Testis (tissue), 2 donors: ENCODE measurements at regions not wholly inside any gene's neighbourhood (a gene's known extent, or its start where the extent isn't known, plus 50 kb on each side); places are given as distances from the start of the nearest gene placed in this dataset.

ENCODE experiments used
- DNase-seq: peaks from one replicate; pipeline ENCODE4 v3.0.0-alpha.2; 2019
- H3K27ac ChIP-seq, 2 donors: fragments of 200-600 bp; sonication (generic); one replicate each; pipeline ENCODE4 v1.5.1; 2019
- H3K27me3 ChIP-seq: fragments of 200-600 bp; sonication (generic); one replicate; pipeline ENCODE4 v1.5.1; 2019
- H3K36me3 ChIP-seq: fragments of 200-600 bp; sonication (generic); one replicate; pipeline ENCODE4 v1.5.1; 2017; ENCODE audit warnings: low read depth; ENCODE audit errors: missing control alignments
- H3K4me1 ChIP-seq: fragments of 200-600 bp; sonication (generic); one replicate; pipeline ENCODE4 v1.5.1; 2019
- H3K4me3 ChIP-seq, 2 donors: fragments of 200-600 bp; sonication (generic); one replicate each; pipeline ENCODE4 v1.5.1; 2017 to 2019
- H3K9me3 ChIP-seq: fragments of 200-600 bp; sonication (generic); one replicate; pipeline ENCODE4 v1.5.1; 2017
- CTCF ChIP-seq, 3 experiments: fragments of 450-650 bp in 2 of 3; fragments of 200-600 bp in 1 of 3; sonication (generic) in 1 of 3; IDR thresholded peaks; one replicate each; pipeline ENCODE4 v1.5.1; 2016 to 2019; ENCODE audit warnings: antibody characterized with exemption in 3 of 3, mild to moderate bottlenecking in 2 of 3, moderate library complexity in 1 of 3
- POLR2A ChIP-seq: fragments of 450-650 bp; IDR thresholded peaks from one replicate; pipeline ENCODE4 v1.6.1; 2017; ENCODE audit warnings: antibody characterized with exemption, mild to moderate bottlenecking, moderate library complexity
- WGBS, 2 donors: methylation state at CpG; one replicate each; pipeline ENCODE4 v1.1.5; 2018; 5-methylcytosine and 5-hydroxymethylcytosine counted together
- intact Hi-C: fragments of 100-400 bp; cut with DNase I; formaldehyde crosslinking; loops from one replicate; pipeline ENCODE4 v1.15.1; 2023; ENCODE audit warnings: low total_unique reads

GRCh38 chr1:9422911-9423505, 116.3 kb upstream of the SLC25A33 start:
- no peaks in the 10 kb centered on the region for H3K27me3 ChIP-seq
- no peak overlapping the region for H3K4me3 ChIP-seq
- intact Hi-C loops = loop anchor here (10.0 kb wide), 1 partner anchor 48 kb away; no protein-coding TSS in a partner anchor
- no peaks in the 10 kb centered on the region for H3K36me3 ChIP-seq
- WGBS, 2 donors = 63 to 78% methylated on average over 11 to 12 of the region's 12 CpGs
- DNase-seq = no peak
- H3K4me1 ChIP-seq = no peaks in the 10 kb centered on the region
- H3K9me3 ChIP-seq = no peaks in the 10 kb centered on the region
- H3K27ac ChIP-seq = no peak overlapping the region
- no peak for TF ChIP-seq CTCF (IDR thresholded peaks at IDR 0.05)
- TF ChIP-seq POLR2A = no peak

GRCh38 chr1:9424261-9424660, 115.0 kb upstream of the SLC25A33 start:
- H3K36me3 ChIP-seq = no peaks in the 10 kb centered on the region
- H3K27me3 ChIP-seq = no peaks in the 10 kb centered on the region
- H3K4me1 ChIP-seq = peaks cover under 1% of the 10 kb centered on the region
- WGBS, 2 donors = 37 to 49% methylated on average over 4 of the region's 4 CpGs
- intact Hi-C loops = loop anchor here (10.0 kb wide), 1 partner anchor 49 kb away; no protein-coding TSS in a partner anchor
- DNase-seq = no peak
- TF ChIP-seq POLR2A (no peak), CTCF (IDR thresholded peaks at IDR 0.05) (no peak)
- no peaks in the 10 kb centered on the region for H3K9me3 ChIP-seq
- no peak overlapping the region for H3K27ac ChIP-seq
- no peak overlapping the region for H3K4me3 ChIP-seq

GRCh38 chr1:9425859-9426258, 113.4 kb upstream of the SLC25A33 start:
- H3K9me3 ChIP-seq = no peaks in the 10 kb centered on the region
- no peak for TF ChIP-seq CTCF (IDR thresholded peaks at IDR 0.05)
- no peak for TF ChIP-seq POLR2A
- intact Hi-C loops = loop anchor here (10.0 kb wide), 1 partner anchor 51 kb away; no protein-coding TSS in a partner anchor
- DNase-seq = no peak
- WGBS, 2 donors = 74 to 85% methylated on average over 7 of the region's 7 CpGs
- no peaks in the 10 kb centered on the region for H3K27me3 ChIP-seq
- H3K4me3 ChIP-seq = no peak overlapping the region
- H3K4me1 ChIP-seq = peaks cover 14% of the 10 kb centered on the region
- H3K27ac ChIP-seq = no peak overlapping the region
- no peaks in the 10 kb centered on the region for H3K36me3 ChIP-seq

GRCh38 chr1:9426291-9426711, 113.0 kb upstream of the SLC25A33 start:
- Histone ChIP-seq H3K4me3 (no peak overlapping the region), H3K27ac (no peak overlapping the region), H3K27me3 (no peaks in the 10 kb centered on the region), H3K36me3 (no peaks in the 10 kb centered on the region), H3K9me3 (no peaks in the 10 kb centered on the region), H3K4me1 (peaks cover 14% of the 10 kb centered on the region)
- WGBS, 2 donors = 80 to 87% methylated on average over 3 to 13 of the region's 13 CpGs
- no peak for DNase-seq
- no peak for TF ChIP-seq CTCF (IDR thresholded peaks at IDR 0.05)
- TF ChIP-seq POLR2A = no peak
- intact Hi-C loops = loop anchor here (10.0 kb wide), 1 partner anchor 52 kb away; no protein-coding TSS in a partner anchor

GRCh38 chr1:9427388-9427787, 111.9 kb upstream of the SLC25A33 start:
- Histone ChIP-seq H3K9me3 (no peaks in the 10 kb centered on the region), H3K4me3 (no peak overlapping the region), H3K27me3 (no peaks in the 10 kb centered on the region), H3K27ac (no peak overlapping the region), H3K4me1 (peaks cover 14% of the 10 kb centered on the region), H3K36me3 (no peaks in the 10 kb centered on the region)
- DNase-seq = no peak
- intact Hi-C loops = loop anchor here (10.0 kb wide), 1 partner anchor 53 kb away; no protein-coding TSS in a partner anchor
- TF ChIP-seq POLR2A = no peak
- TF ChIP-seq CTCF (IDR thresholded peaks at IDR 0.05) = no peak
- WGBS, 2 donors = 84 to 87% methylated on average over 2 of the region's 2 CpGs
